H1 (cell line): ENCODE measurements at regions not wholly inside any gene's neighbourhood (a gene's known extent, or its start where the extent isn't known, plus 50 kb on each side); places are given as distances from the start of the nearest gene placed in this dataset.
"Not testable (repeated sequence)": the region's sequence is repeated elsewhere in the genome, so short reads cannot be mapped to it uniquely, and the experiment has no call there.

ENCODE experiments used
- CTCF ChIA-PET: fragments of 300-600 bp; sonication (Branson Sonifier 250); formaldehyde crosslinking; loops from one replicate; lab custom pipeline; 2021; ENCODE audit not compliant: partially characterized antibody; lab: Charles Lee
- POLR2A ChIA-PET: fragments of 300-600 bp; sonication (Branson Sonifier 250); formaldehyde crosslinking; loops from one replicate; lab custom pipeline; 2021; ENCODE audit warnings: inconsistent platforms; ENCODE audit not compliant: partially characterized antibody; lab: Charles Lee
- DNase-seq, 2 experiments: peaks; one replicate each; pipeline versions ENCODE4 v3.0.0 to v3.0.0-alpha.2; 2010 to 2022; ENCODE audit warnings: low spot score in 2 of 2, low read depth in 1 of 2, mixed read lengths in 1 of 2
- FAIRE-seq: peaks from 2 replicates; lab custom pipeline; 2011; peaks lifted over from hg19 to GRCh38; lab: Jason Lieb, UNC
- H2AFZ ChIP-seq: 2 replicates; pipeline ENCODE4 v1.8.1; 2012; ENCODE audit warnings: low read length, inconsistent platforms
- H2AK5ac ChIP-seq: 2 replicates; pipeline ENCODE4 v1.6.1; 2013; ENCODE audit warnings: low read depth, low read length
- H2BK120ac ChIP-seq: replicated peaks from 2 replicates; pipeline ENCODE3; 2013; ENCODE audit warnings: low read depth, low read length, inconsistent platforms
- H2BK12ac ChIP-seq: 2 replicates; pipeline ENCODE4 v1.6.1; 2013; ENCODE audit warnings: low read depth, low read length
- H2BK15ac ChIP-seq: 2 replicates; pipeline ENCODE4 v1.6.1; 2013; ENCODE audit warnings: low read length
- H2BK20ac ChIP-seq: 2 replicates; pipeline ENCODE4 v1.6.1; 2013; ENCODE audit warnings: low read length
- H2BK5ac ChIP-seq: 2 replicates; pipeline ENCODE4 v1.6.1; 2013; ENCODE audit warnings: low read depth, low read length
- H3K14ac ChIP-seq: 2 replicates; pipeline ENCODE4 v1.6.1; 2013; ENCODE audit warnings: inconsistent platforms; ENCODE audit not compliant: insufficient read length
- H3K18ac ChIP-seq: 2 replicates; pipeline ENCODE4 v1.6.1; 2013; ENCODE audit warnings: low read length; ENCODE audit errors: extremely low read depth
- H3K23ac ChIP-seq: 2 replicates; pipeline ENCODE4 v1.6.1; 2013; ENCODE audit warnings: inconsistent platforms; ENCODE audit not compliant: insufficient read length
- H3K23me2 ChIP-seq: 2 replicates; pipeline ENCODE4 v1.6.1; 2013; ENCODE audit warnings: low read depth, low read length
- H3K27ac ChIP-seq: 2 replicates; pipeline ENCODE4 v1.6.1; 2011; ENCODE audit warnings: low read depth, low read length, inconsistent platforms
- H3K27me3 ChIP-seq, 4 experiments: replicated peaks in 1 of 4; 1 replicate in 1 of 4; 2 replicates in 3 of 4; pipeline versions ENCODE4 v1.6.1 to v1.8.1; 2011 to 2013; ENCODE audit warnings: low read length in 3 of 4, mild to moderate bottlenecking in 3 of 4, inconsistent platforms in 2 of 4, mixed read lengths in 2 of 4, moderate library complexity in 1 of 4; ENCODE audit not compliant: control insufficient read depth in 3 of 4, insufficient read depth in 3 of 4; ENCODE audit errors: extremely low read depth in 1 of 4
- H3K36me3 ChIP-seq, 4 experiments: 2 replicates each; pipeline versions ENCODE4 v1.6.1 to v1.8.1; 2011 to 2013; ENCODE audit warnings: mild to moderate bottlenecking in 4 of 4, low read length in 3 of 4, moderate library complexity in 2 of 4, control low read depth in 1 of 4, inconsistent platforms in 1 of 4; ENCODE audit not compliant: insufficient read depth in 4 of 4, control insufficient read depth in 2 of 4
- H3K4ac ChIP-seq: replicated peaks from 2 replicates; pipeline ENCODE3; 2013; ENCODE audit warnings: low read length, low read depth, mixed read lengths, inconsistent platforms; ENCODE audit not compliant: insufficient read length
- H3K4me1 ChIP-seq, 4 experiments: replicated peaks in 1 of 4; 1 replicate in 1 of 4; 2 replicates in 3 of 4; pipeline versions ENCODE4 v1.6.1 to v1.8.1; 2011 to 2013; ENCODE audit warnings: low read length in 3 of 4, inconsistent platforms in 2 of 4, mixed read lengths in 1 of 4; ENCODE audit not compliant: insufficient read depth in 4 of 4, control insufficient read depth in 3 of 4
- H3K4me2 ChIP-seq, 2 experiments: 2 replicates each; pipeline versions ENCODE4 v1.6.1 to v1.8.1; 2011 to 2013; ENCODE audit warnings: low read depth in 2 of 2, low read length in 2 of 2, control low read depth in 1 of 2, inconsistent platforms in 1 of 2, mild to moderate bottlenecking in 1 of 2; ENCODE audit not compliant: insufficient read depth in 1 of 2
- H3K4me3 ChIP-seq, 4 experiments: fragments of 200-600, 300-600 bp in 1 of 4; sonication (generic), shearing (Covaris generic), sonication (Bioruptor Twin) in 1 of 4; 2 replicates each; pipeline versions ENCODE4 v1.5.1 to v1.8.1; 2011 to 2016; ENCODE audit warnings: low read length in 4 of 4, low read depth in 3 of 4, control low read depth in 2 of 4, inconsistent platforms in 2 of 4, mild to moderate bottlenecking in 2 of 4, mixed read lengths in 1 of 4, moderate library complexity in 1 of 4; ENCODE audit not compliant: insufficient read depth in 2 of 4; ENCODE audit errors: extremely low read depth in 1 of 4
- H3K56ac ChIP-seq: replicated peaks from 2 replicates; pipeline ENCODE3; 2013; ENCODE audit warnings: low read depth, mild to moderate bottlenecking, mixed read lengths, low read length, inconsistent platforms; ENCODE audit not compliant: insufficient read length
- H3K79me1 ChIP-seq: 2 replicates; pipeline ENCODE4 v1.6.1; 2013; ENCODE audit warnings: low read depth, low read length, control low read depth
- H3K79me2 ChIP-seq, 2 experiments: 2 replicates each; pipeline versions ENCODE4 v1.6.1 to v1.8.1; 2012 to 2013; ENCODE audit warnings: low read length in 2 of 2, mild to moderate bottlenecking in 2 of 2, inconsistent platforms in 1 of 2; ENCODE audit not compliant: insufficient read depth in 2 of 2, control insufficient read depth in 1 of 2
- H3K9ac ChIP-seq, 4 experiments: replicated peaks in 1 of 4; 1 replicate in 1 of 4; 2 replicates in 3 of 4; pipeline versions ENCODE4 v1.6.1 to v1.8.1; 2011 to 2013; ENCODE audit warnings: low read depth in 3 of 4, low read length in 3 of 4, control low read depth in 2 of 4, mild to moderate bottlenecking in 2 of 4, moderate library complexity in 2 of 4, inconsistent platforms in 1 of 4; ENCODE audit errors: extremely low read depth in 1 of 4
- H3K9me3 ChIP-seq, 2 experiments: 2 replicates each; pipeline versions ENCODE4 v1.6.1 to v1.8.1; 2012 to 2013; ENCODE audit warnings: mild to moderate bottlenecking in 2 of 2, moderate library complexity in 2 of 2, control low read depth in 1 of 2, inconsistent platforms in 1 of 2, low read depth in 1 of 2, low read length in 1 of 2, mixed read lengths in 1 of 2; ENCODE audit not compliant: insufficient read depth in 2 of 2
- H4K20me1 ChIP-seq, 2 experiments: replicated peaks in 1 of 2; 2 replicates each; pipeline versions ENCODE3 to v1.8.1; 2011 to 2013; ENCODE audit warnings: inconsistent platforms in 2 of 2, low read length in 2 of 2, mild to moderate bottlenecking in 1 of 2; ENCODE audit not compliant: insufficient read depth in 2 of 2, control insufficient read depth in 1 of 2
- H4K5ac ChIP-seq: 2 replicates; pipeline ENCODE4 v1.6.1; 2013; ENCODE audit warnings: low read length, low read depth, mixed read lengths, inconsistent platforms; ENCODE audit not compliant: insufficient read length
- H4K8ac ChIP-seq: 2 replicates; pipeline ENCODE4 v1.8.0; 2013; ENCODE audit warnings: mild to moderate bottlenecking, moderate library complexity, low read length, inconsistent platforms; ENCODE audit not compliant: insufficient read depth; ENCODE audit errors: extremely low read depth
- H4K91ac ChIP-seq: replicated peaks from 2 replicates; pipeline ENCODE3; 2013; ENCODE audit warnings: low read length, mixed read lengths, inconsistent platforms; ENCODE audit not compliant: insufficient read length
- WGBS, 2 experiments: shearing (Covaris generic) in 1 of 2; methylation state at CpG; one replicate each; pipeline versions ENCODE4 v1.1.6 to v1.1.7; 2013 to 2015; ENCODE audit warnings: low lambda C conversion rate in 2 of 2, mixed read lengths in 2 of 2, inconsistent platforms in 1 of 2, low coverage in 1 of 2, missing lambda C conversion rate in 1 of 2; ENCODE audit not compliant: insufficient replicate concordance in 2 of 2, insufficient coverage in 1 of 2, insufficient read length in 1 of 2; ENCODE audit errors: extremely low coverage in 1 of 2, missing lambda C conversion rate in 1 of 2; 5-methylcytosine and 5-hydroxymethylcytosine counted together

DNA sequence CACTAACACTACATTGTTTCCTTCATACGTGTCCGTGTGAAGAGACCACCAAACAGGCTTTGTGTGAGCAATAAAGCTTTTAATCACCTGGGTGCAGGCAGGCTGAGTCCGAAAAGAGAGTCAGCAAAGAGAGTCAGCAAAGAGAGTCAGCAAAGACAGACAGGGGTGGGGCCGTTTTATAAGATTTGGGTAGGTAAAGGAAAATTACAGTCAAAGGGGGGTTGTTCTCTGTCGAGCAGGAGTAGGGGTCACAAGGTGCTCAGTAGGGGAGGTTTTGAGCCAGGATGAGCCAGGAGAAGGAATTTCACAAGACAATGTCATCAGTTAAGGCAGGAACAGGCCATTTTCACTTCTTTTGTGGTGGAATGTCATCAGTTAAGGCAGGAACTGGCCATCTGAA is 1226.2 kb downstream of the OTOL1 start:
- H4K91ac ChIP-seq, H3K9me3 ChIP-seq, H2BK12ac ChIP-seq, H4K8ac ChIP-seq, H3K23ac ChIP-seq, H3K18ac ChIP-seq, H3K27ac ChIP-seq, FAIRE-seq, H3K4ac ChIP-seq, H3K36me3 ChIP-seq, POLR2A ChIA-PET, H3K9ac ChIP-seq, H4K5ac ChIP-seq, H3K23me2 ChIP-seq, H2AK5ac ChIP-seq, H2AFZ ChIP-seq, H2BK20ac ChIP-seq, H2BK120ac ChIP-seq, H3K4me3 ChIP-seq, H2BK15ac ChIP-seq, H3K79me2 ChIP-seq, H3K79me1 ChIP-seq, H4K20me1 ChIP-seq, H3K27me3 ChIP-seq, H3K14ac ChIP-seq, H3K56ac ChIP-seq: not testable (repeated sequence)
- CTCF ChIA-PET = interaction anchor here (0.7 kb wide), 1 partner anchor 45 kb away, joined by 3 read pairs; no protein-coding TSS in a partner anchor
- 15% methylated on average over 5 of the region's 5 CpGs; no CpG with 5 or more reads in 1 of the 2 experiments for WGBS, 2 experiments
- peaks cover 7 to 17% (median 13%) of the 10 kb centered on the region in 4 experiments; a peak in 6 of 7 replicates for H3K4me1 ChIP-seq
- DNase-seq = peak in 1 of 2 experiments; percentile 27
- peak overlapping the region; percentile 78; the same call in 1 of the 2 replicates for H2BK5ac ChIP-seq
- peak overlapping the region in 1 of 2 experiments; percentile 47; a peak in 2 of 4 replicates for H3K4me2 ChIP-seq
